Nephron progenitor cell (in vitro differentiated cells): ENCODE measurements at regions not wholly inside any gene's neighbourhood (a gene's known extent, or its start where the extent isn't known, plus 50 kb on each side); places are given as distances from the start of the nearest gene placed in this dataset.

Source experiments
- DNase-seq: peaks from one replicate; pipeline ENCODE4 v3.0.0; 2021
- H3K27ac Mint-ChIP-seq: 2 replicates; pipeline ENCODE4 v1.8.0; 2021; ENCODE audit warnings: mild to moderate bottlenecking, moderate library complexity, mixed read lengths
- H3K27me3 Mint-ChIP-seq: 2 replicates; pipeline ENCODE4 v1.8.0; 2021; ENCODE audit warnings: mild to moderate bottlenecking, low read depth, mixed read lengths; ENCODE audit not compliant: poor library complexity
- H3K36me3 Mint-ChIP-seq: 2 replicates; pipeline ENCODE4 v1.8.0; 2021; ENCODE audit warnings: low read depth, mixed read lengths
- H3K4me1 Mint-ChIP-seq: 2 replicates; pipeline ENCODE4 v1.8.0; 2021; ENCODE audit warnings: mixed read lengths
- H3K4me3 Mint-ChIP-seq: 2 replicates; pipeline ENCODE4 v1.8.0; 2021; ENCODE audit warnings: mild to moderate bottlenecking, moderate library complexity, mixed read lengths
- H3K9me3 Mint-ChIP-seq: 2 replicates; pipeline ENCODE4 v1.8.0; 2021; ENCODE audit warnings: mild to moderate bottlenecking, moderate library complexity, mixed read lengths
- TF ChIP-seq, protein P1 (sequence below): fragments of 200-600 bp; sonication (generic); IDR thresholded peaks from 2 replicates; pipeline ENCODE4 v1.5.0; 2021; ENCODE audit warnings: antibody characterized with exemption

DNA sequence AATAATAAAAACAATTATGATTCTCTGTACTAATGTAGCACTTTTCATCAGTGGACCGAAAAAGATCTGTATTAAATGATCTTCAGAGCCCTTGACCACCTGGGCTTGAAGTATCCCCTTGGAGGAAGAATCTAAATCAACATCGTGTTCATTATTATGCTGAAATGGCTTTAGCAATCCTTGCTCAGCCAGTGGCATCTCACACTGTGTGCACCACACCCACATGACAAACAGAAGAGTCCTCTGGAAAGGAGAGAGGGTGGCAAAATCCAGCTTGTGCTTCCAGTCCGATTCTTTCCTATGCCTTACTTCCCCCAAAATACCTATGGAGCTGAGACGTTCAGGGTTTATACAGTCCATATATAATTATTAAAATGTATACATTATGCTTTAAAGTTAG, 318.5 kb upstream of the RUNX1 start:
- H3K4me1 Mint-ChIP-seq: no peaks in the 10 kb centered on the region
- TF ChIP-seq, protein P1, sequence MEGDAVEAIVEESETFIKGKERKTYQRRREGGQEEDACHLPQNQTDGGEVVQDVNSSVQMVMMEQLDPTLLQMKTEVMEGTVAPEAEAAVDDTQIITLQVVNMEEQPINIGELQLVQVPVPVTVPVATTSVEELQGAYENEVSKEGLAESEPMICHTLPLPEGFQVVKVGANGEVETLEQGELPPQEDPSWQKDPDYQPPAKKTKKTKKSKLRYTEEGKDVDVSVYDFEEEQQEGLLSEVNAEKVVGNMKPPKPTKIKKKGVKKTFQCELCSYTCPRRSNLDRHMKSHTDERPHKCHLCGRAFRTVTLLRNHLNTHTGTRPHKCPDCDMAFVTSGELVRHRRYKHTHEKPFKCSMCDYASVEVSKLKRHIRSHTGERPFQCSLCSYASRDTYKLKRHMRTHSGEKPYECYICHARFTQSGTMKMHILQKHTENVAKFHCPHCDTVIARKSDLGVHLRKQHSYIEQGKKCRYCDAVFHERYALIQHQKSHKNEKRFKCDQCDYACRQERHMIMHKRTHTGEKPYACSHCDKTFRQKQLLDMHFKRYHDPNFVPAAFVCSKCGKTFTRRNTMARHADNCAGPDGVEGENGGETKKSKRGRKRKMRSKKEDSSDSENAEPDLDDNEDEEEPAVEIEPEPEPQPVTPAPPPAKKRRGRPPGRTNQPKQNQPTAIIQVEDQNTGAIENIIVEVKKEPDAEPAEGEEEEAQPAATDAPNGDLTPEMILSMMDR: no peak
- DNase-seq: no peak
- no peaks in the 10 kb centered on the region for H3K36me3 Mint-ChIP-seq
- H3K27ac Mint-ChIP-seq: no peak overlapping the region
- H3K27me3 Mint-ChIP-seq: no peaks in the 10 kb centered on the region
- peaks cover 7% of the 10 kb centered on the region for H3K9me3 Mint-ChIP-seq
- H3K4me3 Mint-ChIP-seq: no peak overlapping the region

DNA sequence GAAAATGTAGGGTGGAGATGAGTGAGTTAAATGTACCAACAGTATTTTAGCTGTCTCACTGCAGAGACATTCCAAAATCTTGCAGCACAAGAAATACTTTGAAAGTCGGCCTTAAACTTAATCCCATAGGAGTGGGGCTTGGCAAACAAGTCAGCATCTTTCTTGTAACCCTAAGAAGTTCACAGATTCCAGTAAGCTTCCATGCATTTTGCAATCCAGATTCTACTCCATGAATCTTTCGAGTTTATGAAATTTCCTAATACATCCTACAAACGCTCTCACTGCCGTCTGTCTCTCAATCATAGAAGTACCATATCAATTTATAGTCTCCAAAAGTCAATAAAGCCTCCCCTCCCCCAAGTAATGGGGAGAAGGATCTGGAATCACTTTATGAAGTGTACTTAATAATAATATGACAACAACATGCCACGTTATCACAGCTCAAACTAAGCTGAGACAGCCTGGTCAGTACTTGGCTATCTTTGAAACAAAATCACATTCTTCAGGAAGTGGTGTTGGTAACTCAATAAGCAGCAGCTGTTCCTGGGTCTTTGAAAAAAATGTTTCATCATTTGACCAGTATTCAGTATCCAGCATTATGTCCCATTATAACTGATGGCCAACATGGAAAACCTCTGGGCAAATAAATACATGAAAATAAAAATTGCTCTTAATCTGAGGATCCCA, 317.4 kb upstream of the RUNX1 start:
- Mint-ChIP-seq H3K4me1 (no peaks in the 10 kb centered on the region), H3K36me3 (no peaks in the 10 kb centered on the region), H3K4me3 (no peak overlapping the region), H3K27ac (no peak overlapping the region), H3K27me3 (no peaks in the 10 kb centered on the region), H3K9me3 (peaks cover 8% of the 10 kb centered on the region)
- TF ChIP-seq, protein P1: no peak
- no peak for DNase-seq

DNA sequence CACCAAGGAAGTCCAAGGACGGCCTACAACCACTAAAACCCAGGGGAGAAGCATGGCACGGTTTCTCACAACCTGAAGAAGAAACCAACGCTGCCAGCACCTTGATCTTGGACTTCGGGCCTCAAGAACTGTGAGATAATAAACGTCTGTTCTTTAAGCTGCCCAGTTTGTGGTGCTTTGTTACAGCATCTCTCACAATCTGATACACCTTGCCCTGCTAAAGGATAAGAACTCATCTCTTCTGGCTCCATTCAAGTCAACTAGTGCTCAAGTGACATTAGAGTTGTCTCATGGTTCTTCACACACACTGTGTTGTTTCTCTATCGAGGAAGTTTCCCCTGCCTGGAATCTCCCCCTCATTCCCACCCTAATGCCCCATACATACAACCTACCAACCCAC, 314.4 kb upstream of the RUNX1 start:
- DNase-seq: no peak
- peaks cover 8% of the 10 kb centered on the region for H3K9me3 Mint-ChIP-seq
- no peaks in the 10 kb centered on the region for H3K4me1 Mint-ChIP-seq
- H3K27ac Mint-ChIP-seq: no peak overlapping the region
- no peaks in the 10 kb centered on the region for H3K27me3 Mint-ChIP-seq
- TF ChIP-seq, protein P1: no peak
- H3K36me3 Mint-ChIP-seq: no peaks in the 10 kb centered on the region
- no peak overlapping the region for H3K4me3 Mint-ChIP-seq

DNA sequence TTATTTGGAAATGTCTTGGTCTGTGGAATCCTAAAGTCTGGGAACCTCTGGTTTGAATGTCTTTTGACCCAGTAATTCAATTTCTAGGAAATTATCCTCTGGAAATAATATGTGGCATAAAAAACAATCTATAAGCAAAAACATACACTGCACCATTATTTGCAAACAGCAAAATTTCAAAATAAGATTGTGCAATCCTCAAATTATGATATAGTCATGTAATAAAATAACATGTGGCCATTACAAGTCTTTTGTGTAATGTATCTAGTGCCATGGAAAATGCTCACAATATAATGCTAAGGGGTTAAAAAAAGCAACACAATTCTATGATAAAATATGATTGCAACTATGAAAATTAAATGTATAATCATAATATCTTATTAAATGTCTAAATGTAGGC, 312.9 kb upstream of the RUNX1 start:
- H3K27ac Mint-ChIP-seq: no peak overlapping the region
- H3K36me3 Mint-ChIP-seq: no peaks in the 10 kb centered on the region
- peaks cover 8% of the 10 kb centered on the region for H3K9me3 Mint-ChIP-seq
- no peak overlapping the region for H3K4me3 Mint-ChIP-seq
- no peak for DNase-seq
- H3K4me1 Mint-ChIP-seq: no peaks in the 10 kb centered on the region
- H3K27me3 Mint-ChIP-seq: no peaks in the 10 kb centered on the region
- TF ChIP-seq, protein P1: no peak

DNA sequence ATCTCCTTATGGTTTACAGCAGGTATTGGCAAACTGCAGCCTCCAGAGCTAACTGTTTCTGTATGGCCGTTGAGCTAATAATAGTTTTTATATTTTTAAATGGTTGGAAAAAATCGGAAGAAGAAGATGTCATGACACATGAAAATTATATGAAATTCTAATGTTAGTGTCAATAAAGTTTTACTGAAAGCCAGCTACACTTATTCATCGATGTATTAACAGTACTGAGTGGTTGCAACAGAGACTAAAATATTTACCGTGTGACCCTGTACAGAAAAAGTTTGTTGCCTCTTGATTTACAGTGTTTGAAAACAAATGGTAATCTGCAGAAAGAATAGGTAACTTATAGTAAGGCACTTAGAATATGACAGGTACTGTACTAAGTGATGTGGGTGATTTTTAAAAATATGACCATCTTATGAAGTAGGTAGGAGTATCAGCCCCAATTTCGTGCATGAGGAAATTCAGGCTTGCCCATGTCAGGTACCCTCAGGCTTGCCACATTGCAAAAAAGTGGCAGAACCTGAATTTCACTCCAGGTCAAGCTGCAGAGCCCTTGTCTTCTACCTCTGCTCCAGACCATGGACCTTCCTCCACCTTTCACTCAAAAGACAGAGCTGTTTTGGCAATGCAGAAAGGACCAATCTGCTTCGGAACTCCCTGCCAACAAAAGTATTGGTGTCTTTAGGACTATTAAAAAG, 311.9 kb upstream of the RUNX1 start:
- TF ChIP-seq, protein P1: no peak
- Mint-ChIP-seq H3K4me1 (no peaks in the 10 kb centered on the region), H3K9me3 (peaks cover 8% of the 10 kb centered on the region), H3K27me3 (peaks cover 5% of the 10 kb centered on the region), H3K4me3 (no peak overlapping the region), H3K36me3 (no peaks in the 10 kb centered on the region), H3K27ac (no peak overlapping the region)
- DNase-seq: no peak

DNA sequence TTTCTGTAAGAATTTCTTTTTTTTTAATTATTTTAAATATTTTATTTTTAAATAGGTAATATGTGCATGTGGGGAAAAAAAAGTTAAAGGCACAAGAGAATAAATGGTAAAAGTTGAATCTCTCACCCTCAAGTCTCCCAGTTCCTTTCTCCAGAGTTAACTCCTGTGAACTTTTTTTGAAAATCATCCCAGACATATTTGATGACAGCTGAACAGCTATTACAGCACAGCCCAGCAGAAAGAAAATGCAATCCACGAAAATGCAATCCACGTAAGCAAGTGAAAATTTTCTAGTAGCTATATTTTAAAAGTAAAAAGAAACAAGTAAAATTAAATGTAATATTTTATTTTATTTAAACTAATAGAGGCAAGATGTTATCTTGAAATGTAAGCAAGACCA, 310.0 kb upstream of the RUNX1 start:
- Mint-ChIP-seq H3K36me3 (no peaks in the 10 kb centered on the region), H3K4me1 (no peaks in the 10 kb centered on the region), H3K4me3 (no peak overlapping the region), H3K27ac (no peak overlapping the region), H3K27me3 (peaks cover 5% of the 10 kb centered on the region), H3K9me3 (peaks cover 8% of the 10 kb centered on the region)
- TF ChIP-seq, protein P1: no peak
- no peak for DNase-seq
